Kidney (tissue), 13 donors: ENCODE measurements at regions not wholly inside any gene's neighbourhood (a gene's known extent, or its start where the extent isn't known, plus 50 kb on each side); places are given as distances from the start of the nearest gene placed in this dataset.

ENCODE experiments used
- DNase-seq, 5 donors: peaks; one replicate each; pipeline ENCODE4 v3.0.0-alpha.2; 2013 to 2020
- FAIRE-seq: peaks from 2 replicates; lab custom pipeline; 2012; peaks lifted over from hg19 to GRCh38; lab: Jason Lieb, UNC
- H3K27ac ChIP-seq, 2 donors: one replicate each; pipeline ENCODE4 v1.7.0; 2013; ENCODE audit warnings: low read depth in 2 of 2, low read length in 2 of 2, inconsistent platforms in 1 of 2
- H3K27me3 ChIP-seq: one replicate; pipeline ENCODE4 v1.7.1; 2013; ENCODE audit warnings: low read length, inconsistent platforms; ENCODE audit not compliant: control insufficient read depth, insufficient read depth
- H3K36me3 ChIP-seq, 3 donors: one replicate each; pipeline versions ENCODE4 v1.7.0 to v1.7.1; 2013; ENCODE audit warnings: low read length in 3 of 3, control low read depth in 1 of 3, inconsistent platforms in 1 of 3; ENCODE audit not compliant: insufficient read depth in 3 of 3, control insufficient read depth in 2 of 3
- H3K4me1 ChIP-seq, 3 donors: one replicate each; pipeline versions ENCODE4 v1.7.0 to v1.7.1; 2013; ENCODE audit warnings: low read length in 3 of 3, inconsistent platforms in 1 of 3, low read depth in 1 of 3; ENCODE audit not compliant: control insufficient read depth in 2 of 3, insufficient read depth in 2 of 3
- H3K4me3 ChIP-seq, 3 donors: one replicate each; pipeline versions ENCODE4 v1.7.0 to v1.8.1; 2013; ENCODE audit warnings: low read length in 3 of 3, control low read depth in 1 of 3, inconsistent platforms in 1 of 3
- H3K9ac ChIP-seq, 3 donors: one replicate each; pipeline versions ENCODE4 v1.7.0 to v1.7.1; 2013; ENCODE audit warnings: low read length in 3 of 3, control low read depth in 1 of 3, inconsistent platforms in 1 of 3
- H3K9me3 ChIP-seq, 3 donors: one replicate each; pipeline versions ENCODE4 v1.7.0 to v1.7.1; 2013; ENCODE audit warnings: low read length in 3 of 3, control low read depth in 1 of 3, inconsistent platforms in 1 of 3; ENCODE audit not compliant: control insufficient read depth in 2 of 3, insufficient read depth in 1 of 3
- intact Hi-C: fragments of 100-400 bp; cut with DNase I; formaldehyde crosslinking; loops from one replicate; pipeline ENCODE4 v1.11.1; 2022
- TF ChIP-seq, protein P1 (sequence below): IDR thresholded peaks from 3 replicates; pipeline ENCODE4 v1.5.1; 2012; ENCODE audit warnings: mild to moderate bottlenecking, moderate library complexity, borderline replicate concordance; ENCODE audit not compliant: insufficient read depth; ENCODE audit errors: extremely low read depth
- donor health status: control.
- donor health status: control.
- donor health status: control.
- donor health status: control.
- donor health status: control.
- donor health status: DM: yes; HTN: yes; CAD: no.
- donor health status: Normal renal cell carcinoma (clear cell type).

- FAIRE-seq = no peak
- DNase-seq = no peak
- Histone ChIP-seq H3K4me3 (no peak overlapping the region), H3K27me3 (no peaks in the 10 kb centered on the region), H3K9me3 (no peaks in the 10 kb centered on the region), H3K4me1 (no peaks in the 10 kb centered on the region), H3K36me3 (no peaks in the 10 kb centered on the region), H3K27ac (no peak overlapping the region), H3K9ac (no peak overlapping the region)
- TF ChIP-seq, protein P1, sequence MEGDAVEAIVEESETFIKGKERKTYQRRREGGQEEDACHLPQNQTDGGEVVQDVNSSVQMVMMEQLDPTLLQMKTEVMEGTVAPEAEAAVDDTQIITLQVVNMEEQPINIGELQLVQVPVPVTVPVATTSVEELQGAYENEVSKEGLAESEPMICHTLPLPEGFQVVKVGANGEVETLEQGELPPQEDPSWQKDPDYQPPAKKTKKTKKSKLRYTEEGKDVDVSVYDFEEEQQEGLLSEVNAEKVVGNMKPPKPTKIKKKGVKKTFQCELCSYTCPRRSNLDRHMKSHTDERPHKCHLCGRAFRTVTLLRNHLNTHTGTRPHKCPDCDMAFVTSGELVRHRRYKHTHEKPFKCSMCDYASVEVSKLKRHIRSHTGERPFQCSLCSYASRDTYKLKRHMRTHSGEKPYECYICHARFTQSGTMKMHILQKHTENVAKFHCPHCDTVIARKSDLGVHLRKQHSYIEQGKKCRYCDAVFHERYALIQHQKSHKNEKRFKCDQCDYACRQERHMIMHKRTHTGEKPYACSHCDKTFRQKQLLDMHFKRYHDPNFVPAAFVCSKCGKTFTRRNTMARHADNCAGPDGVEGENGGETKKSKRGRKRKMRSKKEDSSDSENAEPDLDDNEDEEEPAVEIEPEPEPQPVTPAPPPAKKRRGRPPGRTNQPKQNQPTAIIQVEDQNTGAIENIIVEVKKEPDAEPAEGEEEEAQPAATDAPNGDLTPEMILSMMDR = no peak
- intact Hi-C loops = no loop called here
These were observed 193.2 kb downstream of the POU4F1 start for GRCh38 chr13:78410164-78410563.

GRCh38 chr13:78409172-78409571 is 194.2 kb downstream of the POU4F1 start:
- Histone ChIP-seq H3K9me3 (no peaks in the 10 kb centered on the region), H3K27me3 (no peaks in the 10 kb centered on the region), H3K4me3 (no peak overlapping the region), H3K27ac (no peak overlapping the region), H3K4me1 (no peaks in the 10 kb centered on the region), H3K36me3 (no peaks in the 10 kb centered on the region), H3K9ac (no peak overlapping the region)
- TF ChIP-seq, protein P1 = no peak
- FAIRE-seq = no peak
- DNase-seq = no peak
- intact Hi-C loops = no loop called here

GRCh38 chr13:78404846-78405360 is 198.4 kb downstream of the POU4F1 start:
- Histone ChIP-seq H3K4me1 (no peaks in the 10 kb centered on the region), H3K36me3 (no peaks in the 10 kb centered on the region), H3K9me3 (no peaks in the 10 kb centered on the region), H3K27ac (no peak overlapping the region), H3K9ac (no peak overlapping the region), H3K27me3 (no peaks in the 10 kb centered on the region), H3K4me3 (no peak overlapping the region)
- intact Hi-C loops = no loop called here
- TF ChIP-seq, protein P1 = no peak
- DNase-seq (no peak), FAIRE-seq (no peak)

DNA sequence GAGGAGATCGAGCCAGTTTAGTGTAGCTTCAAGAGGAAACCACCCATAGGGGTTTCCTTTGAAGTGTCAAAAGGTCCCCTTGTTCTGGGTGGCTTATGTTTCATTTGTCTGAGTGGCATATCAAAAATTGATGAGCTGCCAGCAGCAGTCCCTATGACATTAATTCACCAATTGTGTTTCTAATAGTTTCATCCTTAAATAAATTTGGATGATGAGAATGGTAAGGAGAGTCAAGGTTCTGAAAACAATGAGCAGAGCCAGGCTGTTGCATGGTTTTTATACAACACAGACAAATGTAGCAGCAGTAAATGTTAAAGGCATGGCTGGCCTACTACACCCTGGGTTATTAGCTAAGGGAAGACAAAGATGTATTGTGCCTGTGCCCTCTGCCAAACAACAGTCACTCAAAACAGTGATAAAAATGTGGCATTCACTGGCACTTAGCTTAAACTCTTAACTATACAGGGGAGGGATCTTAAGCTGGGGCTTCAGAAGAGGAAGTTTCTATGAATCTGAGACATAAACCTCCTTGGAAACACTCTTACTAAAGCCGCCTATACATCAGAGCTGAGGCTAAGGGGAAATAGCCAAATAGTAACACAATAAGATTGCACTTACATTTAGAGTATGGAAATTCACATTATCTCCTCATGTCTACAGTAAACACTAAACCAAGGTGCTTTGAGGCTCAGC is 200.5 kb downstream of the POU4F1 start:
- no peak overlapping the region for H3K9ac ChIP-seq
- H3K4me1 ChIP-seq = no peaks in the 10 kb centered on the region
- no peaks in the 10 kb centered on the region for H3K9me3 ChIP-seq
- H3K27me3 ChIP-seq = no peaks in the 10 kb centered on the region
- TF ChIP-seq, protein P1 = no peak
- no peak overlapping the region for H3K27ac ChIP-seq
- no peak for FAIRE-seq
- no peaks in the 10 kb centered on the region for H3K36me3 ChIP-seq
- no peak for DNase-seq
- intact Hi-C loops = no loop called here
- no peak overlapping the region for H3K4me3 ChIP-seq
